ENCODE measurements at regions not wholly inside any gene's neighbourhood (a gene's known extent, or its start where the extent isn't known, plus 50 kb on each side); places are given as distances from the start of the nearest gene placed in this dataset.

DNA sequence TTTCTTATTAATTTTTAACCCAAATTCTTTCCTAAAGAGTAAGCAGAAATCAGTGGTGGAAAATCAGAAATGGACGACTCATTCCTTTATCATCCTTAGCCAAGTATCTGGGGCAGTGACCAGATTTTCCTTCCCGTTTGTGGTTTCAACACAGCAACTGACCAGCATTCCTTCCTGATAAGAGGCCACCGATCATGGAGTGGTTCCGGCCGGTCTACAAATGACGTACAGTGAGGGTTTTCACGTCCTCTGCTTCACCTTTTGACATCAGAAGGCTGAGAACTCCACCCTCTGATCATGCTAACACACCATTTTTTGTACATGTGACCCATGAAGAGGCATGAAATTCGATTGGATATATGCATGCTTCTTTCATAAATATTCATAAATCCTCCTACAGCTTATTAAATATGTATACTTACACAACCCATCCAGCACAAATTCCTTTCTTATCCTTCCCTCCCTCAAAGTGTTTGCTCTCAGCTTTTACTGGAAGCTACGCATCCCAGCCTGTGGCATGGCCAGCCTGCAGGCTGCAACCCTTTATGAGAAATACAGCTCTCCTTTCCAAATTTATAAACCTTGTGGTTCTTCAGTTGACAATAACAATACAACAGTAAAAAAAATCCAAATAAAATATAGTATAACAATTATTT lies 173.0 kb upstream of the CASK start:
- TF ChIP-seq CTCF (IDR thresholded peaks at IDR 0.05): no peak
- TF ChIP-seq POLR2A (IDR thresholded peaks at IDR 0.05): no peak

Measured in lower leg skin (tissue), 3 donors.